GM18517 (cell line): ENCODE measurements at regions not wholly inside any gene's neighbourhood (a gene's known extent, or its start where the extent isn't known, plus 50 kb on each side); places are given as distances from the start of the nearest gene placed in this dataset.

Experiments
- ATAC-seq: cut with Tn5 transposase; IDR thresholded peaks from one replicate; pipeline ENCODE4 v1.9.1; 2021; ENCODE audit warnings: mild to moderate bottlenecking, moderate library complexity; ENCODE audit not compliant: unreplicated experiment

GRCh38 chr3:79847928-79848327 is 80.1 kb upstream of the ROBO1 start:
- ATAC-seq: no peak

- ATAC-seq: no peak
Measured at GRCh38 chr3:79846148-79846933, 78.5 kb upstream of the ROBO1 start.

DNA sequence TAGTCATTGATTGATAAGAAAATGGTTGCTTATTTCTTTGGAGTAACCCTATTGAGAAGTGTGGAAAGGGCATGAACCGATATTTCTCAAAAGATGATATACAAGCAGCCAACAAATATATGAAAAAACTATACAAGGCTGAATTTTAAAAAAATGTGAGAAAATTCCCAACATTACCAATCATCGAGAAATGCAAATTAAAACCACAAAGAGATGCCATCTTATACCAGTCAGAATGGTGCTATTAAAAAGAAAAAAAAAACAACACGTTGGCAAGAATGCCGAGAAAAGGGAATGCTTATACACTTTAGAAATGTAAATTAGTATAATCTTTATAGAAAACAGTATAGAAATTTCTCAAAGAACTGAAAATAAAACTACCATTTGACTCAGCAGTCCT is 77.7 kb upstream of the ROBO1 start:
- no peak for ATAC-seq

DNA sequence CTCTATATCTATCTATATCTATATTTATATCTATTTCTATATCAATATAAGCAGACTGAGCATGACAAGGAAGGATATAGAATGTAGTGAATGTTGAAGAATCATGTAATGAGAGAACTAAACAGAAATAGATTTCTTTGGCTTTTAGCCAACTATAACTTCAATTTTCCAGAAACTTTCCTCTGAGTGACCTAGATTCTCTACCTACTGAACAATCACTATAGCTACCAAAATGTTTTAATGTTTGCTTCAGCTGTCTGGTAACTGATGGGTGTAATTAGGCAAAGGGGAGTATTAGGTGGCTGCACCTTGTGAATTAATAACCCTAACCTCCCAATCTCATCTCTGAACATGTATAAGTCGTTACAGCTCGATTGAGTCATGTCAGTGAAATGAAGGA is 76.4 kb upstream of the ROBO1 start:
- ATAC-seq: no peak

GRCh38 chr3:79843180-79843579 is 75.4 kb upstream of the ROBO1 start:
- no peak for ATAC-seq

DNA sequence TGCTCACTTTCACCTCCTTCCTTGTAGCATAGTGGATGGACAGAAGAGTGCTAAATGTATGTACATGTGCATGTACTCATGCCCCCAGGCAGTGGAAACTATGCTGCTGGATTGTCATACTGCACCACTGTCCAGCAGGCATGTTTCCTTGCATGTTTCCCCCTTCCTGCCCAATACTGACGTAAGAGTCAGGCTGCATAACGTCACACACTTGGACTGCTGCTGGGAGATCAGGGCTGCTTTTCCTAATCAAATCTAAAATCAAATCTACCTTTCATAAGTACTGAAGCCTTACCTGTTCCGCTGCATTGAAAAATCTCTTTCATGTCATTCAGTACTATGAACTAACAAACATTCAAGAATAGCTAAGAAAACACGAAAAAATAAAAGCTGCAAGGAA is 67.9 kb upstream of the ROBO1 start:
- no peak for ATAC-seq

GRCh38 chr3:79824166-79824565 is 56.4 kb upstream of the ROBO1 start:
- ATAC-seq: no peak

DNA sequence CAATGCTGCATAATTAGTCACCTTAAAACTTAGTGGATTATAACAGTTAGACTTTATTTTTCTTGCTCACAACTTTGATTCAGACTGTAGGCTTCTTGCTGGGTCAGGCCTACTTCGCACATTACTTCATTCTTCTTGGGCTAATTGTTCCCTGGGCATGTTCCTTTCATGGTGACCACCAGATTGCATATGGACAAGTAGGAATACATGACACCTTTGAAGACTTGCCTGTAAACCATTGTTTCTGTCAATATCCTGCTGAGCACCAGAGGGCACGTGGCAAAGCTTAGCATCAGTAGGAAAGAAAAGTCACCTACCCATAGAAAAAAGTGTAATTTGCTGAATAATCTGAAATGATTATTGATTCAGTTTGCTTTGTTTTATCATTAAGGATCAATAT is 54.3 kb upstream of the ROBO1 start:
- no peak for ATAC-seq

DNA sequence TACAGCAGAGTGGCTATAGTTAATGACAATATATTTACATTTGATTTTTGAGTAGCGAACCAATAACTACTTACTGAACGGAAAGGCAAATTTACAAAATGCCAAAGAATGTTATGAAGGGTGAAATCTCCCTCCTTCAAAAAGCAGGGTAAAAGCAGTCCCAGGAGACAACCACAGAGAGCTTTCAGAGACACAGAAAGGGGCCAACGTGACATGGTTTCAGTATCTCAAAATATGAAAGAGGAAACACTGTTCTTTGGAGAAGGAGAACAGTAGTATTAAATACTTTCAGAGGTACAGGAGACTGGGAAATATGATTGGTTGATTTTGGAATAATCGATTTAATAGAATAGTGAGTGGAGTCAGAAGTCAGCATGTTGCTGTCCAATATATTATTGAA is 52.3 kb upstream of the ROBO1 start:
- no peak for ATAC-seq

DNA sequence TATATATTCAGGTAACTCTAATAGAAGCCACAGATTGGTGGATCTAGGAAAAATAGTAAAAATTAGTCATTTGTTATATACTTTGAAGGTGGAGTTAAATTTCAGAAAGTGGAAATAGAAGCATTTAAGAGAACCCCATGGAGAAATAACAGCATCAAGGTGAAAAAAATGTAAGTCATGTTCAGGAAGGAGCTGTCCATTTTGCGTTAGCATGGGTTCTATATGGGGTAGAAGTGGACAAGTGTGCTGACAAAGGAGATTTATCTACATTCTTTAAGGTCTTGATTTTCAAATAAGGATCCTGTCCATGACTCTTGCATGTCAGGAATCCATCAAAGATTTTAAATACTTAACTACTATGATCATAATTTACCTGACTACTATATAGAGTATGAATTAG is 50.2 kb upstream of the ROBO1 start:
- ATAC-seq: no peak
